AG10803 (cell line): ENCODE measurements at regions not wholly inside any gene's neighbourhood (a gene's known extent, or its start where the extent isn't known, plus 50 kb on each side); places are given as distances from the start of the nearest gene placed in this dataset.

Experiments
- DNase-seq: peaks from one replicate; pipeline ENCODE4 v3.0.0; 2010; ENCODE audit warnings: low read depth
- H3K4me3 ChIP-seq: 2 replicates; pipeline ENCODE4 v1.5.1; 2011; ENCODE audit warnings: mild to moderate bottlenecking, low read length, control low read depth
- TF ChIP-seq, protein P1 (sequence below): conservative IDR thresholded peaks from 2 replicates; pipeline ENCODE4 v1.5.1; 2011; ENCODE audit warnings: mild to moderate bottlenecking, low read length, control low read depth, inconsistent platforms

DNA sequence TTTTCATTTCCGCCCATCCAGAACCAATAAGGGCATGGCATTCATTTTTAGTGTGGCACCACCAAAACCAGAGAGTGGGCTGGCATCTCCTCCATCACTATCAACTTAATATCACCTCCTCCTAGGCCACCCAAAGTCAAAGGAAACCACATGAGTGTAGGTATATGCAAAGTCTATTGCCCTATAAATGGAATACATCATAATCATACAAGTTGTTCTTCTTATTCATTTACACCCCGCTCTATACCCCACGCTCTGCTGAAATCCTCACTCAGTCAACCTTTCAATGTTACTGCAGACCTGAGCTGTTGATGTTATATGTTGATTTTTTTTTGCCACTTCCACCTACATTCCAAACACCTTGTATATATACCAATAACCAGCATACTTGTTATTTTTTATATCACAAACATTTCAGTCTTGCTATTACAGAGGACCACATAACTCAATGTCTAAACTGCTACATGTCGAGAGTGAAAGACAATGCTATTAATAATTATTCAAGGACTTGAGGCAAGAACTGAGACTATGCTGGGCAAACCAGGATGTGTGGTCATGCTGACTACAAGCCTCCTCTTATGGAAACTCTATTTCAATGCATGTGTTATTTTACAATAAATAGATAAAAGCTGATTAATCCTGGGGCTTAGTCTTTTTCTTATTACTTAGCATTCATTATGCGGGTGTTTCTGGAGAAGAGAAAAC is 466.5 kb upstream of the ID2 start:
- TF ChIP-seq, protein P1, sequence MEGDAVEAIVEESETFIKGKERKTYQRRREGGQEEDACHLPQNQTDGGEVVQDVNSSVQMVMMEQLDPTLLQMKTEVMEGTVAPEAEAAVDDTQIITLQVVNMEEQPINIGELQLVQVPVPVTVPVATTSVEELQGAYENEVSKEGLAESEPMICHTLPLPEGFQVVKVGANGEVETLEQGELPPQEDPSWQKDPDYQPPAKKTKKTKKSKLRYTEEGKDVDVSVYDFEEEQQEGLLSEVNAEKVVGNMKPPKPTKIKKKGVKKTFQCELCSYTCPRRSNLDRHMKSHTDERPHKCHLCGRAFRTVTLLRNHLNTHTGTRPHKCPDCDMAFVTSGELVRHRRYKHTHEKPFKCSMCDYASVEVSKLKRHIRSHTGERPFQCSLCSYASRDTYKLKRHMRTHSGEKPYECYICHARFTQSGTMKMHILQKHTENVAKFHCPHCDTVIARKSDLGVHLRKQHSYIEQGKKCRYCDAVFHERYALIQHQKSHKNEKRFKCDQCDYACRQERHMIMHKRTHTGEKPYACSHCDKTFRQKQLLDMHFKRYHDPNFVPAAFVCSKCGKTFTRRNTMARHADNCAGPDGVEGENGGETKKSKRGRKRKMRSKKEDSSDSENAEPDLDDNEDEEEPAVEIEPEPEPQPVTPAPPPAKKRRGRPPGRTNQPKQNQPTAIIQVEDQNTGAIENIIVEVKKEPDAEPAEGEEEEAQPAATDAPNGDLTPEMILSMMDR: no peak
- H3K4me3 ChIP-seq: no peak overlapping the region
- DNase-seq: no peak

DNA sequence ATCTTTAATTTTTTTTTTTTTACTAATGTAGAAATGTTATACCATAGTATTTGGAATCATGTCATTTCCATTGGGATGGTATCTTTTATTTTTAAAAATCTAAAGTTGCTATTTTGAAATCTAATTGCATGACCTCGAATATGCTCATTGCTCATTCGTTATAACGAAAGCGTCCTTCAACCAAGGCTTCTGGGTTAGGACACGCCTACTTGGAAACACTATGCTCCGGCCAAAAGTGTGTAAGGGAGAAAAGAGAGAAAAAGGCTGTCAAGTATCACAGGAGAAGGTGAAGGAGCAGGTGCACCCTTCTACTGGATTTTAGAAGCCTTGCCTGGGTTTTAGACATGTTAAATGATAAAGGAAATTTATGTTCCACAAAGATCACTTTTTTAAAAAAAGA is 465.9 kb upstream of the ID2 start:
- H3K4me3 ChIP-seq: no peak overlapping the region
- TF ChIP-seq, protein P1: no peak
- no peak for DNase-seq

DNA sequence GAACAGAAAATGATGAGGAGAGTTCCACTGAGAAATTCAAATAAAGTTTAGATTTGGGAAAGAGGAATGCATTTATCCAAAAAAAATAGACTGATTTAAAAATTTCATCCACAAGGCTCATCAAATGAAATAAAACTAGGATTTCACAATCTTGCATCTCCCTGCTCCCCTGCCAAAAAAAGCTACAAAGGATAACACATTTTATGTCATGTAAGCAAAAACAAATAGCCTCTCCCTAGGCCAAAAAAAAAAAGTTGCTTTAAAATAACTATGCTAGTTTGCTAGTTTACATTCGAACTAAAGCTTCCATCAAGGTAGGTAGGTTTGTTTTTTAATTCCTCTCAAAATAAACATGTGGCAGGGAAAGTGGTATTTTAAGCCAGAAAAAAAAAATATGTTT is 465.5 kb upstream of the ID2 start:
- peak; percentile 49 for DNase-seq
- no peak overlapping the region for H3K4me3 ChIP-seq
- TF ChIP-seq, protein P1: no peak

DNA sequence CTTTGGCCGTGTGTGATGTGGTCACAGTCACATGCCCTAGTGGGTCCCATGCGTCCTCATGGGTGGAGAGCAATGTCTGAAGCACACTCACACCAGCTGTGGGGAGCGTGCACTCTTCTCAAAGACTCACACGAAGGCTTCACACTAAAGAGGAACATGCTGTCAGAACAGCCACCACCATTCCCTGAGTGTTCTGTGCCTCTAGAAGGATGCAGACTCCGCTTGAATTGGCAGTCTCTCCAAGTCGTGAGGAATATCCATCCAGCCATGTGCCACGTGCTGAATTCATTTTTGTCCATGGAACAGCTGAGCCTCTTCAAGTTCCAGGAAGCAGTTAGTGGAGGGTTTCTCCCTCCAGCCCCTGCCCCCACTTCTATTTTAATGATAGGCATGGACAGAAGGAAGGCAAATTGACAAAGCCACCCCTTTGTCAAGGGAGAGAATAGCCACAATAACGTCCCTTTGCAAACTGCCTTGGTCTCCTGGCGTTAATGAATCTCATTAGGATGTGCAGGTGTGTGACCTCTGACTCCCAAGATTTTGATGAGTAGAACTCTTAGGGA is 464.3 kb upstream of the ID2 start:
- TF ChIP-seq, protein P1: no peak
- H3K4me3 ChIP-seq: no peak overlapping the region
- peak; percentile 45 for DNase-seq

DNA sequence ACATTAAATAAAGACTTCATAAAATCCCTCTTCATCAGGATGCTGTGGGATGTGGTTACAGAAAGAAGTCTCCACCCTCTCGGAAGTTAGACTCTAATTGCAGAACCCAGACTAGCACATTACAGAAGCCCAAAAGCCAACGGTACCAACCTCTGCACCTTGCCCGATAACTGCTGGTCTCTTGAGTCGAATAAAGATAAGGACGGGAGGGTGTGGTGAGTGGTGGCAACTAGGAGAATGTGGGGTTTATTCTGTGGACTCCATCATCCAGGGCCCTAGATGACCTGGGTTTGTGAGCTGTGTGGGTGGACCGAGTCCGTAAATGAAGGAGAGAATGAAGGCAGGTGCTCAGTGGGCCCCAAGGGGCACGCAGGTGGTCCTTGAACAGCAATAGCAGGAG is 462.8 kb upstream of the ID2 start:
- no peak for DNase-seq
- H3K4me3 ChIP-seq: no peak overlapping the region
- TF ChIP-seq, protein P1: no peak

DNA sequence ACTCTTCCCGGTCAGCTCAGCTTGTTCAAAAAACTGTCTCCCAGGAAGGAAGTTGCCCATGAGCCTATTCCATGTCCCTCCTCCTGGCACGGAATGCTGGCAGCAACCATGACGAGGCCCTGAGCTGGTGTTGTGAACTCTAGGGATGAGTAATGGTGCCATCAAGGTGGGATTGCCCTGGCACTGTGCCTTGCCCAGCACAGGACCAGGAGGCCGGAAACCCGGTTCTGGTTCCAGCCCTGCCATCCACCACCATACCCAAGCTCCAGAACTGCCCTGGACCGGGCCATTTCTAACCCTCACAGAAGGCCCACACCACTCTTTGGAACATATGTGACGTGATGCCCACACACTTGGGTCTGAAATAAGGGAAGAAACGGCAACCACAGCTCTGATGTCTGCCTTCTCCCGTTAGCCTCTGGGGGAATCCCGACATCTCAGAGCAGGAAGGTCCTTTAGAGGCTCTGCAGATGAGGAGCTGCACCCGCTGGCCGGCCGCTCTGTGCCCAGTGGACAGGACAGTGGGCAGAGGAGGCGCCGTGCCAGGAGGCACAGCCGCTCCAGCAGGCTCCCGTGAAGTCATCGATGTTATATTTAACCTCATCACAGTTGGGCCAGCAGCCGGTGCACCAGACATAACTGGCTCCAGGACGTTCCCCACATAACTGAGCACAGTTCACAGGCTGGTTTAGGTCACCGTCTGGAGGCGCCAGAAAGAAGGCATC is 462.1 kb upstream of the ID2 start:
- H3K4me3 ChIP-seq: no peak overlapping the region
- TF ChIP-seq, protein P1: no peak
- no peak for DNase-seq
